Central memory CD4-positive, alpha-beta T cell (primary cell): ENCODE measurements at regions not wholly inside any gene's neighbourhood (a gene's known extent, or its start where the extent isn't known, plus 50 kb on each side); places are given as distances from the start of the nearest gene placed in this dataset.
A peak's percentile ranks its signal among the peaks of the same experiment; 100 is the strongest.
"Not testable (repeated sequence)": the region's sequence is repeated elsewhere in the genome, so short reads cannot be mapped to it uniquely, and the experiment has no call there.

ENCODE experiments used
- DNase-seq: peaks from one replicate; pipeline ENCODE4 v3.0.0; 2022

GRCh38 chr1:67532452-67533216 lies 102.4 kb upstream of the SERBP1 start:
- peak; percentile 2 for DNase-seq

DNA sequence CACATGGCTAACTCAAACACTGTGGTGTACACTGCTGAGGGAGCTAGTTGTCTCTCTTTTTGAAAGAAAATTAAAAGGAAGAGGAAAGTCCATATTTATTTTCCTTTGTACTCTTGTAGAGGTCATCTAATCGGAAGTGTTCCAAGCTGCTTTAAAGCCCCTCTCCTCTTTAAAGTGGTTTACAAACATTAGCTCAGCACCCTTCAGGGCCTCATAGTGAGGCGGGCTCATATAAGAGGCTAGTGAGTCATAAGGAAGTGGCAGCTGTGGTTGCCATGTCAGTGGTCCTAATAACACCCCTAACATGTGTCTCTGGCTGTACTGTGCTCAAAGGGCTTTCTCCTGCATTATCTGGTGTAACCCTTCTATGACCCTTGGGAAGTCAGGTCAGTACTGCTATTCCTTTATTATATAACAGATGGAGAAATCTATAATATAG lies 104.4 kb upstream of the SERBP1 start:
- DNase-seq = no peak

DNA sequence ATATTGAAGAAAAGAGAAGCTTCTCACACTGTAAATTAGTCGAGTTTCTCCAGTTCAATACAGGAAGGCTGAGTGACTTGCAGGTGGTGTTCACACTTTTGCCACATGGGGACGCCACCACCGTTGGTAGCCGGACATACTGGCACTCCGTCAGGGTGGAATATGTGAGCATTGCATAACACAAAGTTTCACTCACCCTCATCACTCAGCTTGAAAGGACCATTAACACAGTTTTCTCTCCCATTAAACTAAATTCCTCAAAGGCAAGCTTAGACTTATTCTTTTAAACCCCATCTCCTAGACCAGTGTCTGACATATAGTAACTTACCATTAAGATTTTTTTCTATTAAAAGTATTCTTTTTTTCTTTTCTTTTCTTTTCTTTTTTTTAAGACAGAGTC lies 105.3 kb upstream of the SERBP1 start:
- DNase-seq = no peak

DNA sequence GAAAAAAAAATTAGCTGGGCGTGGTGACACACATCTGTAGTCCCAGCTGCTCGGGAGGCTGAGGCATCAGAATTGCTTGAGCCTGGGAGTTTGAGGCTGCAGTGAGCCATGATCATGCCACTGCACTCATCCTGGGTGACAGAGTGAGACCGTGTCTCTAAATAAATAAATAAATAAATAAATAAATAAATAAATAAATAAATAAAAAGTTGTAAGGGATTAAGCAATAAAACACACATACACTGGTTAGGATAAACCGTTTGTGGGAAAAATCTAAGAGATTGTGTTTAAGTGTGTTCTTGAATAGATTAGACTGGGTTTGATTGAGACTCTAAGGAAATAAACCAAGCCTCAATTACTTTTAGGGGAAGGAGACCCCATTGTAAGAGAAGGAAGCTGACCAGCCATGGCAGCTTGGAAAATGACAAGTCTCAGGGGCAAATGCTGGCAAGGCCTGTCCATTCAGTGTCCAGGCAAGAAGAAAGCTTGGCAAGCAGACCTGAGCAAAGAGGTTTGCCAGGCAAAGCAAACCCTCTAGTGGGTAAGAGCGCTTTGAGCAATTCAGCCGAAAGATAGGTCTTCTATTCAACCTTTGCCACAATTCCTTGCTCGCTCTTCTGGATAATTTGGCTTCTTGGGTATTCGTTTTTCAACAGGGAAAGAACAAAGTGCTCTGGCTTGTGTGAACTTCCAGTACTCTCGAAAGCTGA lies 106.9 kb upstream of the SERBP1 start:
- DNase-seq = no peak

- DNase-seq = no peak
Measured at GRCh38 chr1:67537667-67538018, 107.4 kb upstream of the SERBP1 start.

DNA sequence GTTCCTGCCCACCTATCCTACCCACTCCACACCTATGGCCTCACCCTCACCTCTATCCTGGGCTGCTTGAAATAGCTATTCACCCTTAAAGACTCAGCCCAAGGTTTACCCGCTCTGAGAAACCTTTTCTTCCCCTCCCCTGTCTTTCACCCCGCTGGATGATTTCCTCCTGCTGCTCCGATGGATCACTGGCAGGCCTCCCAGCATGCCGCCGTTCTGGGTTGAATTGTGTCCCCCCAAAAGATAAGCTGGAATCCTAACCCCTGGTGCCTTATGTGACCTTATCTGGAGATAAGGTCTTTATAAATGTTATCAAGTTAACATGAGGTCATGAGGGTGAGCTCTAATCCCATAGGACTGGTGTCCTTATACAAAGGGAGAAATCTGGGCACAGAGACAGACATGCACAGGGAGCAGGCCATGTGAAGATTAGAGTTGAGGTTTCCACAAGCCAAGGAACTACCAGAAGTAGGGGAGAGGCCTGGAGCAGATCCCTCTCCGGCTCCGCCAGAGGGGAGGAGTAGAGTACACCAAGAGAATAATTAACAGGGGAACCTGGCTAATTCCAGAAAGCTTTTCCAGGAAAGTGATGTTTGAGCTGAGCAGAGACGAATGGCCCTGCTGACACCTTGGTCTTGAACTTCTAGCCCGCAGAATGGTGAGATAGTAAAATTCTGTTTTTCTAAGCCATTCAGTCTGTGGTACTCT lies 110.0 kb upstream of the SERBP1 start:
- no peak for DNase-seq

DNA sequence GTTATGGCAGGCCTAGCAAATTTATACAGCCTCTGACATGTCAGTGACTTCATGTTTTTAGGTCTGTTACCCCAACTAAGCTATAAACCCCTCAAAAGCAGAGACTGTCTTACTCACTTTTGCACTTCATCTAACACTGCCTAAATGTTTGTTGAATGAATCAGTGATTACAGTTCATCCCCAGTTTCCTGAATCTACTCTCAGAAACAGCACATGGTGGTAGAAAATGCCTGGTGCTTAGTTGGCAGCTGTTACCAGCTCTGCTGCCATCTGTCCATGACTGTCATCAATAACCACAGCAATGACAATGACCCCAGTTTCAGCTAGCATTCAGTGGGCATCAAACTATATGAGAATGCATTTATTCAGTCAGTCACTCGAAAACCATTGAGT lies 110.5 kb upstream of the SERBP1 start:
- DNase-seq = no peak

GRCh38 chr1:67542747-67543146 lies 112.5 kb upstream of the SERBP1 start:
- DNase-seq = no peak

DNA sequence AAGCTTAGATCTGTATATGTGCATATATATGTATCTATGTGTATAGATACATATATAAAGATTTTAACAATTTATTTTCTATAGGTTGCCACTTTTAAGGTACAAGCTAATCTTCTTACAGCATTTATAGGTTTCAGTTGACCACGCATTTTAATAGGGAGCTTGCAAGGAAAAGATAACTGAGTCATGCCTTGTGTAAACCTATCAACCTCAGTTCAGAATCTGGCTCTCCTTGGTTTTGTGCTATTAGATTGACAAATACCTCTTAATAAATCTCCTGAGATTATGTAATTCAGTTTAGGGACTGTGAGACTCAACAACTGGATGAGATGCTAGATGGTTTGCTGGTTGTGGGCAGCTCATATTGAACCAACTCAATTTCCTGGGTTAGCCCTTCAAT lies 114.7 kb upstream of the SERBP1 start:
- DNase-seq = no peak

GRCh38 chr1:67545364-67545763 lies 115.2 kb upstream of the SERBP1 start:
- no peak for DNase-seq

- DNase-seq = no peak
Measured at GRCh38 chr1:67551375-67551774, 121.2 kb upstream of the SERBP1 start.

- DNase-seq = no peak
Measured at GRCh38 chr1:67552336-67552759, 122.1 kb upstream of the SERBP1 start.

GRCh38 chr1:67554204-67554603 lies 124.0 kb upstream of the SERBP1 start:
- not testable (repeated sequence) for DNase-seq

DNA sequence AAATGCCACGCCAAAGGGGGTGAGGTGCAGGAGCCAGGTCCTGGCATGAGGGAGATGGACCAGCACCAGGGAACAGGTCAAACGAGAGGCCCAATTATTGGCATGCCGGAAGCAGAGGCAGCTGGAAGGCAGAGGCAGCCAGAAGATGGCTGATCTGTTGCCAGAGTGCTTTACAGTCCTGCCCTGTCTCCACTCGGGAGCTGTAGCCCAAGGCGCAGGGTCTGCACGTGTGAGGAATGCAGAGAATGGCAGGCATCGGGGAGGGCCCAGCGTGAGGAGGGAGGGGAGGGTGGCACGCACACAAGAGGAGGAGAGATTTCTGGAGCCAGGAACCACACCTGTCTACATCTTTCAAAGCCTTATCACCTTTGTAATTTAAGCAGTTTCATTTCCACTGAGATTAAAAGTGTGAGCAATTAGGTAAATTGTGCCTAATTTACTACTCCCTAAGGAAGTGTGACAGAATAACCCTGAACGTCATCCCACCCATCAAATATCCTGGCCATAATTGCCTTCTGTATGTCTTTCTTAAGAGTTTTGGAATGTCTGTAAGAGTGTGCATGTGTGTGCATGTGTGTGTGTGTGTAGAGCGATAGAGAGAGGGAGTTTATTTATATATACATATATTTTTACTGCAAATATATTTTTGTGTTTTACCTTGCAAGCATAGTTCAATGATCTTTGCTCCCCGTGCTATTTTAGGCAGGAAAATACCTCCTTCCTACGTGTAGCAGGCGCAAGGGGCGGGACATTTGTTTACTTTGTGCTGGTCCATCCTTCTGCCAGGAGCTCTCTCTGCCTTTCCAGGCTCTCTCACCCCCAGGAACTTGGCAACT lies 125.5 kb upstream of the SERBP1 start:
- DNase-seq = no peak

- no peak for DNase-seq
Measured at GRCh38 chr1:67556297-67556900, 126.2 kb upstream of the SERBP1 start.

- no peak for DNase-seq
Measured at GRCh38 chr1:67557696-67558448, 127.1 kb upstream of the GADD45A start.

DNA sequence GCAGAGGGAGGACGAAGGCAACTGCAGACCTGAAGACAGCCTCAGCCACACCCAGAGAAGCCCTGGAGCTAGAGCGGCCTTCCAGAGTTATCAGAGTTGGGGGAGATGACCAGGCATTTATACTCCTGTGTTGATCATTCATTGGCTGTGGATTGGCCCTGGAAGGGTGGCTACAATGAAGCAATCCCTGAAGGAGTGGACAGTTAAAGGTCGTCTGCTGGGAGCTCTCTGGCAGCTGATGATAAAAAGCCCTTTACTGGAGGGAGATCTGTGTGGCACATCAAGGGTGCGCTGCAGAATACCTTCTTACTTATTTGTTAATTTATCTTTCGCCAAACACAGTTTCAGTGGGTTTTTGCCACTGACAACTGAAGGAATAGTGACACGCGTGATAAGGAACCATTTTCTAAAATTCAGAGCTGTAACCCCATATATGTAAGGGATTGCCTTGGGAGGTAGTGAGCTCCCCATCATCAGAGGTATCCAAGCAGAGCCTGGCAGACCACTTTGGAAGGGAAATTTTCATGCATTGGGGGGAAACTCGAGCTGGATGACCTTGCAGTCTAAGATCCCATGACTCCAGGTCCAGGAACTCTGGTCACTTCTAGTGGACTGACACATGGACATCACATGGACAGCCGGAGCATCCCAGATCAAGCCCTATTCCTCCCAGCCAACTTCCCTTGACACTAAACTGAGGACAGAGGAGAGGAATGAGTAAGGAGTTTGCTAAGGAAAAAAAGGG lies 126.4 kb upstream of the GADD45A start:
- DNase-seq = no peak

DNA sequence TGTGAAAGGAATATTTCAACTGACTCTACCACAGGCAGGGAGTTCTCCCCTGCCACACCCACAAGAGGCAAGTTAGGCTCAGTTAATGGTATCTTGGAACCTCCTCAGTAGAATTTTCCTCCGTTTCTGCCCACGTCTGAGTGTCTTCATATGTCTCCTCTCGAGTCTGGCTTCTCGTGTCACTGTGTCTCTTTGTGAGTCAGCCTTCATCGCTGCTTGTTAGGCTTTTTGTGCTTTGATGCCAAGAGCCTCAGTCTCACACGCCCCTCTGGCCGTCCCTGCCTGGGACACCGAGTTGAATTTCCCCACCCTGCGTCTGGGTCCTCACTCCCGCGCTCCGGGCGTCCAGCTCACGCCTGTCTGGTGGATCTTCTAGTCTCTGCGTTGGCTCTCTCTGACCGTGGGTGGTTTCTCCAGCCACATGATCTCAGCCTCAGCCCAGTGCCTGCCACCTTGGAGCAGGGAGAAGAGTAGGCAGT lies 125.7 kb upstream of the GADD45A start:
- no peak for DNase-seq

- DNase-seq = no peak
Measured at GRCh38 chr1:67560580-67561255, 124.3 kb upstream of the GADD45A start.

GRCh38 chr1:67561704-67562113 lies 123.3 kb upstream of the GADD45A start:
- DNase-seq = peak; percentile 60
